PC-9 (cell line): ENCODE measurements at regions not wholly inside any gene's neighbourhood (a gene's known extent, or its start where the extent isn't known, plus 50 kb on each side); places are given as distances from the start of the nearest gene placed in this dataset.

Experiments used
- BruUV-seq: library from RNA; stranded (reverse); fragments of 400-500 nt; replicated peaks from 2 replicates; lab custom pipeline; 2021; lab: Mats Ljungman, UMichigan
- CTCF ChIA-PET: fragments of 300-600 bp; sonication (Branson Sonifier 250); formaldehyde crosslinking; loops from one replicate; lab custom pipeline; 2022; ENCODE audit warnings: antibody characterized with exemption; lab: Charles Lee
- POLR2A ChIA-PET: fragments of 300-600 bp; sonication (Branson Sonifier 250); formaldehyde crosslinking; loops from one replicate; lab custom pipeline; 2022; ENCODE audit warnings: antibody characterized with exemption; ENCODE audit not compliant: unreplicated experiment; lab: Charles Lee
- DNase-seq, 2 experiments: peaks; one replicate each; pipeline versions ENCODE4 v3.0.0 to v3.0.0-alpha.2; 2015 to 2022; ENCODE audit warnings: mixed read lengths in 1 of 2
- H2AFZ ChIP-seq: fragments of 200-600 bp; sonication (generic); 2 replicates; pipeline ENCODE4 v1.8.1; 2017; ENCODE audit warnings: antibody characterized with exemption
- H3F3A ChIP-seq: fragments of 200-600 bp; sonication (generic); 2 replicates; pipeline ENCODE4 v1.8.1; 2017; ENCODE audit warnings: antibody characterized with exemption, mild to moderate bottlenecking, low read depth; ENCODE audit not compliant: insufficient read depth
- H3K27ac ChIP-seq: fragments of 200-600 bp; sonication (generic); 2 replicates; pipeline ENCODE4 v1.6.1; 2016; ENCODE audit warnings: mixed run types
- H3K27me3 ChIP-seq: fragments of 200-600 bp; sonication (generic); 2 replicates; pipeline ENCODE4 v1.6.1; 2016; ENCODE audit warnings: low read depth, mixed run types; ENCODE audit not compliant: insufficient read depth
- H3K36me3 ChIP-seq: fragments of 200-600 bp; sonication (generic); 2 replicates; pipeline ENCODE4 v1.6.1; 2016; ENCODE audit warnings: low read depth, mixed run types
- H3K4me1 ChIP-seq: fragments of 200-600 bp; sonication (generic); replicated peaks from 2 replicates; pipeline ENCODE4 v1.6.1; 2016; ENCODE audit warnings: mixed run types; ENCODE audit not compliant: insufficient read depth
- H3K4me2 ChIP-seq: fragments of 200-600 bp; sonication (generic); 2 replicates; pipeline ENCODE4 v1.6.1; 2017; ENCODE audit warnings: mixed run types
- H3K4me3 ChIP-seq: fragments of 200-600 bp; sonication (generic); 2 replicates; pipeline ENCODE4 v1.6.1; 2016; ENCODE audit warnings: mixed run types
- H3K79me2 ChIP-seq: fragments of 200-600 bp; sonication (generic); 2 replicates; pipeline ENCODE4 v1.6.1; 2017; ENCODE audit warnings: low read depth, mixed run types
- H3K9me2 ChIP-seq: fragments of 200-600 bp; sonication (generic); 2 replicates; pipeline ENCODE4 v1.8.1; 2017; ENCODE audit warnings: mild to moderate bottlenecking; ENCODE audit not compliant: insufficient read depth
- H3K9me3 ChIP-seq: fragments of 200-600 bp; sonication (generic); 2 replicates; pipeline ENCODE4 v1.8.1; 2016; ENCODE audit warnings: low read depth; ENCODE audit not compliant: insufficient read depth
- H4K20me1 ChIP-seq: fragments of 200-600 bp; sonication (generic); 2 replicates; pipeline ENCODE4 v1.8.1; 2017; ENCODE audit not compliant: insufficient read depth
- CTCF ChIP-seq: fragments of 200-600 bp; sonication (generic); conservative IDR thresholded peaks from 2 replicates; pipeline ENCODE4 v1.6.1; 2017; ENCODE audit warnings: mixed run types, antibody characterized with exemption, mild to moderate bottlenecking, moderate library complexity
- EZH2 ChIP-seq: fragments of 200-600 bp; sonication (generic); IDR thresholded peaks from 2 replicates; pipeline ENCODE4 v1.8.0; 2017; ENCODE audit warnings: antibody characterized with exemption, low read depth
- intact Hi-C: fragments of 100-400 bp; cut with micrococcal nuclease; formaldehyde crosslinking; loops from one replicate; pipeline ENCODE4 v1.10.0; 2022; ENCODE audit not compliant: unreplicated experiment

GRCh38 chr18:6639305-6639704 lies 90.2 kb upstream of the ARHGAP28 start:
- Histone ChIP-seq H3K36me3 (no peaks in the 10 kb centered on the region), H3K27me3 (no peaks in the 10 kb centered on the region; the same call in 1 of the 2 replicates), H3K79me2 (no peaks in the 10 kb centered on the region), H3K4me3 (no peak overlapping the region), H3K4me1 (no peaks in the 10 kb centered on the region), H4K20me1 (no peaks in the 10 kb centered on the region), H3F3A (no peaks in the 10 kb centered on the region), H3K4me2 (no peak overlapping the region), H3K27ac (no peak overlapping the region), H3K9me2 (no peaks in the 10 kb centered on the region), H2AFZ (0 out of 2 replicates have a peak overlapping the region, but pooled peaks have one; percentile 41), H3K9me3 (no peaks in the 10 kb centered on the region)
- CTCF ChIA-PET: no interaction called here
- POLR2A ChIA-PET: no interaction called here
- intact Hi-C loops: no loop called here
- no TSS peak for BruUV-seq
- TF ChIP-seq EZH2 (no peak), CTCF (no peak)
- no peak for DNase-seq

GRCh38 chr18:6644836-6645627 lies 84.5 kb upstream of the ARHGAP28 start:
- no peak for DNase-seq
- peaks cover 15% of the 10 kb centered on the region for H3K27me3 ChIP-seq
- ChIA-PET POLR2A (no interaction called here), CTCF (no interaction called here)
- no peak overlapping the region for H3K4me3 ChIP-seq
- no peak overlapping the region for H2AFZ ChIP-seq
- no peaks in the 10 kb centered on the region for H3K4me1 ChIP-seq
- H3K4me2 ChIP-seq: no peak overlapping the region
- H3K79me2 ChIP-seq: no peaks in the 10 kb centered on the region
- intact Hi-C loops: no loop called here
- no peaks in the 10 kb centered on the region for H3K9me3 ChIP-seq
- H3K27ac ChIP-seq: no peak overlapping the region
- H3F3A ChIP-seq: no peaks in the 10 kb centered on the region
- TF ChIP-seq EZH2 (no peak), CTCF (no peak)
- no peaks in the 10 kb centered on the region for H3K9me2 ChIP-seq
- no peaks in the 10 kb centered on the region for H4K20me1 ChIP-seq
- no TSS peak for BruUV-seq
- no peaks in the 10 kb centered on the region for H3K36me3 ChIP-seq

GRCh38 chr18:6646801-6647200 lies 82.7 kb upstream of the ARHGAP28 start:
- Histone ChIP-seq H3K79me2 (no peaks in the 10 kb centered on the region), H4K20me1 (no peaks in the 10 kb centered on the region), H3K4me2 (no peak overlapping the region), H3F3A (no peaks in the 10 kb centered on the region), H3K4me3 (no peak overlapping the region), H3K27me3 (peaks cover 20% of the 10 kb centered on the region), H3K9me3 (no peaks in the 10 kb centered on the region), H3K4me1 (no peaks in the 10 kb centered on the region), H3K36me3 (no peaks in the 10 kb centered on the region), H2AFZ (no peak overlapping the region), H3K27ac (no peak overlapping the region), H3K9me2 (no peaks in the 10 kb centered on the region)
- no peak for DNase-seq
- no TSS peak for BruUV-seq
- no peak for TF ChIP-seq CTCF
- no peak for TF ChIP-seq EZH2
- CTCF ChIA-PET: no interaction called here
- POLR2A ChIA-PET: no interaction called here
- intact Hi-C loops: no loop called here
